ENCODE measurements at regions not wholly inside any gene's neighbourhood (a gene's known extent, or its start where the extent isn't known, plus 50 kb on each side); places are given as distances from the start of the nearest gene placed in this dataset.

- DNase-seq = no peak
These were observed 65.1 kb upstream of the DUSP22 start for GRCh38 chr6:227074-227782.

- no peak for DNase-seq
These were observed 64.4 kb upstream of the DUSP22 start for GRCh38 chr6:227812-228338.

- DNase-seq = no peak
These were observed 63.2 kb upstream of the DUSP22 start for GRCh38 chr6:228881-229651.

- DNase-seq = no peak
These were observed 60.5 kb upstream of the DUSP22 start for GRCh38 chr6:231779-232178.

GRCh38 chr6:232982-233640, 59.2 kb upstream of the DUSP22 start:
- no peak for DNase-seq

GRCh38 chr6:234706-235372, 57.4 kb upstream of the DUSP22 start:
- DNase-seq = no peak

GRCh38 chr6:235763-236360, 56.4 kb upstream of the DUSP22 start:
- DNase-seq = peak; percentile 78

GRCh38 chr6:236519-236918, 55.8 kb upstream of the DUSP22 start:
- DNase-seq = no peak

GRCh38 chr6:240151-240550, 52.1 kb upstream of the DUSP22 start:
- no peak for DNase-seq

GRCh38 chr6:241336-241865, 50.9 kb upstream of the DUSP22 start:
- DNase-seq = no peak

Measured in CD4-positive, alpha-beta T cell treated with Interleukin-17A for 1 hour (primary cell).